Ovary (tissue), 7 donors: ENCODE measurements at regions not wholly inside any gene's neighbourhood (a gene's known extent, or its start where the extent isn't known, plus 50 kb on each side); places are given as distances from the start of the nearest gene placed in this dataset.

Source experiments
- DNase-seq, 5 donors: peaks; one replicate each; pipeline ENCODE4 v3.0.0-alpha.2; 2019 to 2020
- H3K27ac ChIP-seq, 2 donors: fragments of 200-600 bp; one replicate each; pipeline versions ENCODE4 v1.5.1 to v1.8.0; 2019 to 2022
- H3K27me3 ChIP-seq: fragments of 200-600 bp; one replicate; pipeline ENCODE4 v1.8.0; 2022
- H3K36me3 ChIP-seq: fragments of 200-600 bp; sonication (generic); one replicate; pipeline ENCODE4 v1.5.1; 2019
- H3K4me1 ChIP-seq: one replicate; pipeline ENCODE4 v1.8.1; 2013; ENCODE audit warnings: mild to moderate bottlenecking, moderate library complexity; ENCODE audit not compliant: insufficient read depth
- H3K4me3 ChIP-seq: fragments of 200-600 bp; sonication (generic); one replicate; pipeline ENCODE4 v1.5.1; 2017
- H3K9me3 ChIP-seq, 2 donors: fragments of 200-600 bp in 1 of 2; sonication (generic) in 1 of 2; one replicate each; pipeline versions ENCODE4 v1.5.1 to v1.8.1; 2013 to 2019; ENCODE audit warnings: mild to moderate bottlenecking in 1 of 2, moderate library complexity in 1 of 2
- CTCF ChIP-seq, 3 donors: fragments of 450-650 bp in 2 of 3; fragments of 200-600 bp in 1 of 3; IDR thresholded peaks; one replicate each; pipeline versions ENCODE4 v1.5.1 to v1.8.0; 2016 to 2022; ENCODE audit warnings: antibody characterized with exemption in 3 of 3, mild to moderate bottlenecking in 1 of 3
- EP300 ChIP-seq: sonication (generic); formaldehyde crosslinking; IDR thresholded peaks from one replicate; pipeline ENCODE4 v1.6.1; 2017; ENCODE audit warnings: antibody characterized with exemption
- POLR2A ChIP-seq: fragments of 450-650 bp; IDR thresholded peaks from one replicate; pipeline ENCODE4 v1.6.1; 2017; ENCODE audit warnings: antibody characterized with exemption, mild to moderate bottlenecking, moderate library complexity
- WGBS, 3 donors: extraction: QIAGEN DNeasy Blood & Tissue Kit in 1 of 3; methylation state at CpG; one replicate each; pipeline versions ENCODE4 v1.1.5 to v1.1.7; 2013 to 2017; 5-methylcytosine and 5-hydroxymethylcytosine counted together
- intact Hi-C, 4 donors: fragments of 100-400 bp; cut with DNase I; formaldehyde crosslinking; loops; one replicate each; pipeline versions ENCODE4 v1.11.0 to v1.15.1; 2022 to 2023
- donor health status: DM: no; HTN: no; CAD: no; lungs with moderate emphysema.
- donor health status: DM: no; HTN: no; CAD: no.
- donor health status: Bipolar disorder and iron deficiency.
- donor health status: DM: no; HTN: no; CAD: no.
- donor health status: DM: yes; HTN: yes; CAD: no.

- TF ChIP-seq POLR2A (no peak), EP300 (no peak), CTCF (IDR thresholded peaks at IDR 0.05) (no peak)
- Histone ChIP-seq H3K27ac (no peak overlapping the region), H3K4me3 (no peak overlapping the region), H3K27me3 (no peaks in the 10 kb centered on the region), H3K36me3 (no peaks in the 10 kb centered on the region), H3K4me1 (no peaks in the 10 kb centered on the region), H3K9me3 (no peaks in the 10 kb centered on the region)
- no peak for DNase-seq
- intact Hi-C loops, result no loop called here
- WGBS, 3 donors, result 49 to 56% (median 49%) methylated on average over 2 of the region's 2 CpGs
These were observed 116.6 kb upstream of the ABCA1 start for GRCh38 chr9:105044518-105044917.

GRCh38 chr9:105046907-105047741, 119.2 kb upstream of the ABCA1 start:
- Histone ChIP-seq H3K4me1 (no peaks in the 10 kb centered on the region), H3K27me3 (no peaks in the 10 kb centered on the region), H3K27ac (no peak overlapping the region), H3K4me3 (no peak overlapping the region), H3K36me3 (no peaks in the 10 kb centered on the region), H3K9me3 (no peaks in the 10 kb centered on the region)
- DNase-seq, result no peak
- 88 to 93% (median 93%) methylated on average over 2 of the region's 2 CpGs for WGBS, 3 donors
- TF ChIP-seq CTCF (IDR thresholded peaks at IDR 0.05) (no peak), EP300 (no peak), POLR2A (no peak)
- intact Hi-C loops, result no loop called here

- no peaks in the 10 kb centered on the region for H3K27me3 ChIP-seq
- no peak for TF ChIP-seq POLR2A
- WGBS, 3 donors, result 47 to 92% (median 87%) methylated on average over 2 of the region's 2 CpGs
- intact Hi-C loops, result no loop called here
- H3K4me1 ChIP-seq, result no peaks in the 10 kb centered on the region
- no peak overlapping the region for H3K27ac ChIP-seq
- H3K9me3 ChIP-seq, result no peaks in the 10 kb centered on the region
- DNase-seq, result no peak
- H3K4me3 ChIP-seq, result no peak overlapping the region
- no peaks in the 10 kb centered on the region for H3K36me3 ChIP-seq
These were observed 119.7 kb upstream of the ABCA1 start for GRCh38 chr9:105047742-105048041.

GRCh38 chr9:105048331-105048730, 120.4 kb upstream of the ABCA1 start:
- no peak overlapping the region for H3K27ac ChIP-seq

More at GRCh38 chr9:105048331-105048730, 120.4 kb upstream of the ABCA1 start:
- H3K36me3 ChIP-seq, result no peaks in the 10 kb centered on the region
- no peak overlapping the region for H3K4me3 ChIP-seq
- WGBS, 3 donors, result 42 to 88% (median 43%) methylated on average over 2 of the region's 2 CpGs
- no peaks in the 10 kb centered on the region for H3K27me3 ChIP-seq
- H3K9me3 ChIP-seq, result no peaks in the 10 kb centered on the region
- DNase-seq, result no peak
- intact Hi-C loops, result no loop called here
- TF ChIP-seq CTCF (IDR thresholded peaks at IDR 0.05) (no peak), EP300 (no peak), POLR2A (no peak)
- H3K4me1 ChIP-seq, result no peaks in the 10 kb centered on the region
